ENCODE measurements at regions not wholly inside any gene's neighbourhood (a gene's known extent, or its start where the extent isn't known, plus 50 kb on each side); places are given as distances from the start of the nearest gene placed in this dataset.
"Not testable (repeated sequence)": the region's sequence is repeated elsewhere in the genome, so short reads cannot be mapped to it uniquely, and the experiment has no call there.

DNA sequence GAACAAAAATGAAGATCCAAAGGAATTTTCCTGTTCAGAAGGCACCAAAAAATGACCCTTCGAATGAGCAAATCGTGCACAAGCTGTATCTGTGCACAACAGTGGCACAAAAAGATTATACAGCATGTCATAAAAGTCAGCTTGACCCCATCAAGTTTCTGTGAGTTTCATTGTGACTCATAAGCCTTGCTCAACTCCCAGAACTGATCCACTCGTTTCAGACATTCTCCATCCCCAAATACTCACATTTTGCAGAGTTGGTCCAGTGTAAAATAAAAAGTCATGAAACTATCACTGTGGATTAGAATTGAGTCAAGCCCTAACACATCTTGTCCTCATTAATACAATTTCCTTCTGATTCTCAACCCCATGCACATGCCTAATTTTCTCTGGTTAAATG is 174.7 kb upstream of the PKN2 start:
- DNase-seq (no peak), ATAC-seq (no peak)
- no peaks in the 10 kb centered on the region for H3K4me1 ChIP-seq
- intact Hi-C loops (cut with DNase I; ENCODE audit: low total_unique reads) (no loop called here), in situ Hi-C loops (cut with MboI; ENCODE audit: low sequenced_read_pairs in 4 of 4) (no loop called here)
- no peak overlapping the region for H3K27ac ChIP-seq
- H3K9me3 ChIP-seq, result no peaks in the 10 kb centered on the region
- H3K27me3 ChIP-seq, result no peaks in the 10 kb centered on the region
- TF ChIP-seq, protein P1, sequence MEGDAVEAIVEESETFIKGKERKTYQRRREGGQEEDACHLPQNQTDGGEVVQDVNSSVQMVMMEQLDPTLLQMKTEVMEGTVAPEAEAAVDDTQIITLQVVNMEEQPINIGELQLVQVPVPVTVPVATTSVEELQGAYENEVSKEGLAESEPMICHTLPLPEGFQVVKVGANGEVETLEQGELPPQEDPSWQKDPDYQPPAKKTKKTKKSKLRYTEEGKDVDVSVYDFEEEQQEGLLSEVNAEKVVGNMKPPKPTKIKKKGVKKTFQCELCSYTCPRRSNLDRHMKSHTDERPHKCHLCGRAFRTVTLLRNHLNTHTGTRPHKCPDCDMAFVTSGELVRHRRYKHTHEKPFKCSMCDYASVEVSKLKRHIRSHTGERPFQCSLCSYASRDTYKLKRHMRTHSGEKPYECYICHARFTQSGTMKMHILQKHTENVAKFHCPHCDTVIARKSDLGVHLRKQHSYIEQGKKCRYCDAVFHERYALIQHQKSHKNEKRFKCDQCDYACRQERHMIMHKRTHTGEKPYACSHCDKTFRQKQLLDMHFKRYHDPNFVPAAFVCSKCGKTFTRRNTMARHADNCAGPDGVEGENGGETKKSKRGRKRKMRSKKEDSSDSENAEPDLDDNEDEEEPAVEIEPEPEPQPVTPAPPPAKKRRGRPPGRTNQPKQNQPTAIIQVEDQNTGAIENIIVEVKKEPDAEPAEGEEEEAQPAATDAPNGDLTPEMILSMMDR (IDR thresholded peaks at IDR 0.05 in 4 of 5, conservative IDR thresholded peaks at IDR 0.05 in 1 of 5), result no peak
- TF ChIP-seq POLR2A (IDR thresholded peaks at IDR 0.05), result no peak
- H3K4me3 ChIP-seq, result no peak overlapping the region
- H3K36me3 ChIP-seq, result no peaks in the 10 kb centered on the region

DNA sequence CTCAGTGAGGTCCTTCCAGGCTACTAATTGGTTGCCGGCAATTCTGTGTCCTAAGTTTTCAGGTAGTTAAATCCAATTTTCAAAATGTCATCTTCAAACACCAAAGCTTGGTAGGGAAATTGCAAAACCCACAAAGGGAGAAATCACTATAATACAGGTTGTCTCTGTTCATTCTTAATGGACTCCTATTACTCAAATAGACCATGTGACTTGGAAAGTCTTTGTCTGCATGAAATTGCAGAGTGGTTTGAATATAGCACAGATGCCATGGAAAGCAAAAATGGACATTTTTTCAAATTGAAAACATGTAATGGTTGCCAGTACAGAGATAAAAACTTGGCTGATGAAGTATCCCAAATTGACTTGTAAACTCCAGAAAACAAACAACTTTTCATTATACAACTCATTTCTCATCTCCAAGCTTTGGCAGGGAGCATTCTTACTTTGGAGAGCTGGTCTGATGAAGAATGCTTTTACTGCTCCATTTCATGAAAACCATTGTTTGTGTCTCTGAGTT is 169.5 kb upstream of the PKN2 start:
- H3K4me3 ChIP-seq, result no peak overlapping the region
- intact Hi-C loops (cut with DNase I; ENCODE audit: low total_unique reads) (no loop called here), in situ Hi-C loops (cut with MboI; ENCODE audit: low sequenced_read_pairs in 4 of 4) (no loop called here)
- H3K36me3 ChIP-seq, result no peaks in the 10 kb centered on the region
- ATAC-seq (no peak), DNase-seq (no peak)
- H3K27ac ChIP-seq, result no peak overlapping the region
- TF ChIP-seq POLR2A (IDR thresholded peaks at IDR 0.05), result no peak
- TF ChIP-seq, protein P1 (IDR thresholded peaks at IDR 0.05 in 4 of 5, conservative IDR thresholded peaks at IDR 0.05 in 1 of 5), result no peak
- no peaks in the 10 kb centered on the region for H3K4me1 ChIP-seq
- H3K27me3 ChIP-seq, result no peaks in the 10 kb centered on the region
- no peaks in the 10 kb centered on the region for H3K9me3 ChIP-seq

DNA sequence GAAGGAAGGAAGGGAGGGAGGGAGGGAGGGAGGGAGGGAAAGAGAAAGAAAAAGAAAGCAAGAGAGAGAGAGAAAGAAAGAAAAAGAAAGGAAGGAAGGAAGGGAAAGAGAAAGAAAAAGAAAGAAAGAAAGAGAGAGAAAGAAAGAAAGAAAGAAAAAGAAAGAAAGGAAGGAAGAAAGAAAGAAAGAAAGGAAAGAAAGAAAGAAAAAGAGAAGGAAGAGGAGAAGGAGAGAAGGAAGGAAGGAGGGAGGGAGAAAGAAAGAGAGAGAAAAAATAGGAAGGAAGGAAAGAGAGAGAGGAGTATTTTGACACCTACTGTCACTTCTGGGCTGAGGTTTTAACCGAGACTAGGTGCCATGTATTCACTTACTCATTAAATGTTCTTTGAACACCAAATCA is 166.6 kb upstream of the PKN2 start:
- H3K4me1 ChIP-seq; in situ Hi-C loops (cut with MboI; ENCODE audit: low sequenced_read_pairs in 4 of 4); H3K27ac ChIP-seq; intact Hi-C loops (cut with DNase I; ENCODE audit: low total_unique reads); H3K27me3 ChIP-seq; H3K9me3 ChIP-seq; H3K4me3 ChIP-seq; DNase-seq; ATAC-seq; H3K36me3 ChIP-seq: not testable (repeated sequence)

DNA sequence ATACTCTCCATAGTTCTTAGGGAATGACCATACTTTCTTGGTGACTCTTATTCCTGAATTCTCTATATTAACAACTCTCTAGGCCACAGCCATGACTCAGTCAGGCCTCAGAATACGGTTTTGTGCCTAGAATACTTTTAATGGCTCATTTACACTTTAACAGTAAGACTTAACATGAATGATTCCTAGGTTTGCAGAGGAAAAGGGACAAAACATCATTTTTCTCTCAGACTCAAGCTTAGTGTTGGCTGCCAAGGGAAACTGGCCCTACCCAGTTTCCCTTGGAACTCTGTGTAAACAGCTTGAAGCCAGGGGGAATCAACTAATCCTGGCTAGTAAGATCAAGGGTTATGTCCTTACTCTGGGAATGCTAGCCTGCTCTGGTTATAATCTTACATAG is 164.9 kb upstream of the PKN2 start:
- TF ChIP-seq, protein P1 (IDR thresholded peaks at IDR 0.05 in 4 of 5, conservative IDR thresholded peaks at IDR 0.05 in 1 of 5), result no peak
- TF ChIP-seq POLR2A (IDR thresholded peaks at IDR 0.05), result no peak
- H3K36me3 ChIP-seq, result no peaks in the 10 kb centered on the region
- no peak for ATAC-seq
- in situ Hi-C loops (cut with MboI; ENCODE audit: low sequenced_read_pairs in 4 of 4) (no loop called here), intact Hi-C loops (cut with DNase I; ENCODE audit: low total_unique reads) (no loop called here)
- no peaks in the 10 kb centered on the region for H3K27me3 ChIP-seq
- no peaks in the 10 kb centered on the region for H3K9me3 ChIP-seq
- H3K4me1 ChIP-seq, result no peaks in the 10 kb centered on the region
- H3K27ac ChIP-seq, result no peak overlapping the region
- no peak overlapping the region for H3K4me3 ChIP-seq
- no peak for DNase-seq

DNA sequence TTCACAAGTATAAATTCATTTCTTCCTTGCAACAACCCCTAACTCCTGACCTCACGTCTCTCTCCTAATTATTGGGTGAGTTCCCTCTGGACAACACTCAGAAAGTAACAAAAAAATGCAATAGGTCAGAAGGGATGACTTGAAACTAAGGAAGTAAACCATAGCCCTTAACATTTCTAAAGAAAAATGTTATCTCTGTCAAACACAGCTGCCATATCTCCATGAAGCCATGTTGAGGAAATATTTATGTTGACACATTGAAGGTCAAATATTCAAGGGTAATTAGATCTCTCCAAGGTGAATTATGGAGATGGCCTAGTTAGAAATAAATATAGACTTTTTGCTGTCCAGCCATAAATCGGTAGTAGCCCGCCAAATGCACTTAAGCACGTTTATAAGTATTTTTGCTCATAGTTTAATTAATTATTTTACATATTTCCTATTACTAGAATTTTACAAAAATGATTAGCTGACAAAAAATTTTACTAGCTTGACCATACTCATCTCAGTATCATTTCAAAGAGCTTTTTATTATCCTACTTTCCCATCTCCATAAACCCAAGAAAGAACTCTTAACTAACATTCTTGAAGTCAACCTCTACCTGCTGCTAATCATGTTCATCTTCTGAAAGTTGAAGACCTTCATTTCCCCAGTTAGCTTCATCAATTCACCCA is 160.1 kb upstream of the PKN2 start:
- in situ Hi-C loops (cut with MboI; ENCODE audit: low sequenced_read_pairs in 4 of 4), result no loop called here

More for the DNA sequence above, 160.1 kb upstream of the PKN2 start:
- DNase-seq, result no peak
- no peaks in the 10 kb centered on the region for H3K4me1 ChIP-seq
- TF ChIP-seq, protein P1 (IDR thresholded peaks at IDR 0.05 in 4 of 5, conservative IDR thresholded peaks at IDR 0.05 in 1 of 5), result no peak
- TF ChIP-seq POLR2A (IDR thresholded peaks at IDR 0.05), result no peak
- intact Hi-C loops (cut with DNase I; ENCODE audit: low total_unique reads), result no loop called here
- ATAC-seq, result no peak
- no peak overlapping the region for H3K4me3 ChIP-seq
- H3K9me3 ChIP-seq, result no peaks in the 10 kb centered on the region
- no peaks in the 10 kb centered on the region for H3K36me3 ChIP-seq
- no peaks in the 10 kb centered on the region for H3K27me3 ChIP-seq
- H3K27ac ChIP-seq, result no peak overlapping the region

Data from gastrocnemius medialis (tissue), 4 donors.